Stomach (tissue), 8 donors: ENCODE measurements at regions not wholly inside any gene's neighbourhood (a gene's known extent, or its start where the extent isn't known, plus 50 kb on each side); places are given as distances from the start of the nearest gene placed in this dataset.

ENCODE experiments used
- DNase-seq, 2 donors: peaks; one replicate each; pipeline versions ENCODE4 v3.0.0 to v3.0.0-alpha.2; 2013 to 2019
- H3K27ac ChIP-seq, 5 donors: fragments of 200-600 bp in 4 of 5; sonication (generic) in 4 of 5; one replicate each; pipeline ENCODE4 v1.5.1; 2013 to 2019; ENCODE audit warnings: mild to moderate bottlenecking in 1 of 5, moderate library complexity in 1 of 5
- H3K27me3 ChIP-seq, 3 donors: fragments of 200-600 bp; sonication (generic); one replicate each; pipeline ENCODE4 v1.5.1; 2017 to 2019; ENCODE audit warnings: mixed run types in 1 of 3
- H3K36me3 ChIP-seq, 4 donors: fragments of 200-600 bp; sonication (generic); 1 replicate in 3 of 4; 2 replicates in 1 of 4; pipeline ENCODE4 v1.5.1; 2016 to 2019
- H3K4me1 ChIP-seq, 4 donors: fragments of 200-600 bp; sonication (generic); one replicate each; pipeline ENCODE4 v1.5.1; 2016 to 2019
- H3K4me3 ChIP-seq, 4 donors: fragments of 200-600 bp; sonication (generic) in 3 of 4; one replicate each; pipeline ENCODE4 v1.5.1; 2016 to 2019; ENCODE audit warnings: mild to moderate bottlenecking in 1 of 4
- H3K9me3 ChIP-seq, 4 donors: fragments of 200-600 bp; sonication (generic); one replicate each; pipeline ENCODE4 v1.5.1; 2016 to 2019
- EP300 ChIP-seq: sonication (generic); formaldehyde crosslinking; IDR thresholded peaks from one replicate; pipeline ENCODE4 v1.6.1; 2017; ENCODE audit warnings: antibody characterized with exemption
- POLR2A ChIP-seq, 4 donors: fragments of 450-650 bp; IDR thresholded peaks; one replicate each; pipeline ENCODE4 v1.6.1; 2016; ENCODE audit warnings: antibody characterized with exemption in 4 of 4, control low read depth in 2 of 4, mild to moderate bottlenecking in 1 of 4, moderate library complexity in 1 of 4
- POLR2AphosphoS5 ChIP-seq, 3 donors: sonication (generic); formaldehyde crosslinking; IDR thresholded peaks; one replicate each; pipeline ENCODE4 v1.6.1; 2016; ENCODE audit warnings: antibody characterized with exemption in 3 of 3
- WGBS, 5 donors: extraction: QIAGEN DNeasy Blood & Tissue Kit in 3 of 5; methylation state at CpG; one replicate each; pipeline versions ENCODE4 v1.1.5 to v1.1.7; 2013 to 2018; 5-methylcytosine and 5-hydroxymethylcytosine counted together
- intact Hi-C: fragments of 100-400 bp; cut with DNase I; formaldehyde crosslinking; loops from one replicate; pipeline ENCODE4 v1.15.1; 2023; ENCODE audit warnings: low total_unique reads
- TF ChIP-seq, protein P1 (sequence below), 7 experiments: fragments of 450-650 bp in 4 of 7; fragments of 200-600 bp in 3 of 7; sonication (generic) in 3 of 7; IDR thresholded peaks; one replicate each; pipeline ENCODE4 v1.5.1; 2016 to 2019; ENCODE audit warnings: antibody characterized with exemption in 7 of 7, control low read depth in 2 of 7, mild to moderate bottlenecking in 1 of 7
- donor health status: healthy with polysubstance abuse.
- donor health status: Bipolar disorder and iron deficiency.
- donor health status: healthy.

DNA sequence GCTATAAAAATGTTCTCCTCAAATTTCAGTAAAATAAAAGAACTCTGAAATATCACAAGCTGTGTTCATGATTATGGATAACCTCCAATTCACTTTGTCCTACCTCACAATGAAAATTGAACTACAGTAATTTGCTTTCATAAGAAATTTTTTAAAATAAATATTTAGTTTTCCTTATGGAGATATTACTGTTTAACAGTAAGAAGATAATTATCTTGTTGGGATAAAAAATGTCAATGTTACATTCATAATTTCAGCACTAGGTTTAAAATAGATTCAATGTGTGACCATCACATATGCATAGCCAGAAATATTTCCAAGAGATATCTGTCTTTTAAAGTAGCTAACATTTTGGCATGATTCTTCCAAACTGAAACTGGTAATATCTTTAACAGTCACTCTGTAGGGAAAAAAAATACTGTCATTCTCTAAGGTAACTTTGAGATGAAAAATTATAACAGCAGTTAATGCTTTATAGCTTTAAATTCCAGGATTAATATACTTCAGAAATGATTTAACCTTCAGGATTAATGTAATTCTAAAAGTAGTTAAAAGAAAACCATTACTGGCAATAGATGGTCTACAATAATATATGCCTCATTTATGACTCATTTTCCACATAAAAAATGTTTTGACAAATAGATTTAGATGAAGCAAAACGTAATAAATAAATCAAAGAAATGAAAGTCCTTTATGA lies 91.3 kb downstream of the SPRY2 start:
- no peak overlapping the region for H3K4me3 ChIP-seq
- no peaks in the 10 kb centered on the region for H3K4me1 ChIP-seq
- TF ChIP-seq EP300 (no peak), POLR2AphosphoS5 (IDR thresholded peaks at IDR 0.05) (no peak), POLR2A (IDR thresholded peaks at IDR 0.05) (no peak)
- TF ChIP-seq, protein P1, sequence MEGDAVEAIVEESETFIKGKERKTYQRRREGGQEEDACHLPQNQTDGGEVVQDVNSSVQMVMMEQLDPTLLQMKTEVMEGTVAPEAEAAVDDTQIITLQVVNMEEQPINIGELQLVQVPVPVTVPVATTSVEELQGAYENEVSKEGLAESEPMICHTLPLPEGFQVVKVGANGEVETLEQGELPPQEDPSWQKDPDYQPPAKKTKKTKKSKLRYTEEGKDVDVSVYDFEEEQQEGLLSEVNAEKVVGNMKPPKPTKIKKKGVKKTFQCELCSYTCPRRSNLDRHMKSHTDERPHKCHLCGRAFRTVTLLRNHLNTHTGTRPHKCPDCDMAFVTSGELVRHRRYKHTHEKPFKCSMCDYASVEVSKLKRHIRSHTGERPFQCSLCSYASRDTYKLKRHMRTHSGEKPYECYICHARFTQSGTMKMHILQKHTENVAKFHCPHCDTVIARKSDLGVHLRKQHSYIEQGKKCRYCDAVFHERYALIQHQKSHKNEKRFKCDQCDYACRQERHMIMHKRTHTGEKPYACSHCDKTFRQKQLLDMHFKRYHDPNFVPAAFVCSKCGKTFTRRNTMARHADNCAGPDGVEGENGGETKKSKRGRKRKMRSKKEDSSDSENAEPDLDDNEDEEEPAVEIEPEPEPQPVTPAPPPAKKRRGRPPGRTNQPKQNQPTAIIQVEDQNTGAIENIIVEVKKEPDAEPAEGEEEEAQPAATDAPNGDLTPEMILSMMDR (IDR thresholded peaks at IDR 0.05), result no peak
- no peaks in the 10 kb centered on the region for H3K27me3 ChIP-seq
- no peak for DNase-seq
- no peak overlapping the region for H3K27ac ChIP-seq
- H3K36me3 ChIP-seq, result no peaks in the 10 kb centered on the region
- WGBS, 5 donors, result 45 to 78% (median 58%) methylated on average over 1 of the region's 1 CpG
- H3K9me3 ChIP-seq, result no peaks in the 10 kb centered on the region
- intact Hi-C loops, result no loop called here

DNA sequence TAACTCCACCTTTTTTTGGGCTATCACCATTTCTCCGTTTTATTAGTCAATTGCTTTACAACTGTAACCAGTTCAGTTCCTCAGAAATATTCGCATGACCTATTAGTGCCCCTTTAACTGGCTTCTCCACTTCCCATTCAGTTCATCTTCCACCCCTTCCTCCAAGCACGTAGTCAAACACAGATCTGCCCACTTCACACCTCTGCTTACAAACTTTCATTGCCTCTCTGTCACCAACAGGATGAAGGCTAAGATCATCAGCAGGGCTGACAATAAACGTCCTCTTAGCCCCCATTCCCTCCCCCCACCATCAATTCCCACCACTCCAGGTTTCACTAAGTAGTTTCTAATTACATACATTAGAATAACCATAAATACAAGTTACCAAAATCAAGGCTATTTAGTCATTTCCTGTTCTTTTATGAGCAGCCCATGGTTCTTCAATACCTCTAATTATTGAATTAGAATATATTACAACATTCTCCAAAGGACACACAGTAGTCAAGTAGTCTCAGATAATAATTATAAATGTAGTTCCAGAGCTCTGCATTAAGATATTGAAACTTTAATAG lies 95.7 kb downstream of the SPRY2 start:
- Histone ChIP-seq H3K27me3 (no peaks in the 10 kb centered on the region), H3K4me3 (no peak overlapping the region), H3K4me1 (no peaks in the 10 kb centered on the region), H3K36me3 (no peaks in the 10 kb centered on the region), H3K27ac (no peak overlapping the region), H3K9me3 (no peaks in the 10 kb centered on the region)
- WGBS, 5 donors, result 62 to 65% (median 64%) methylated on average over 4 of the region's 4 CpGs
- no peak for DNase-seq
- intact Hi-C loops, result no loop called here
- TF ChIP-seq POLR2A (IDR thresholded peaks at IDR 0.05), result no peak
- TF ChIP-seq POLR2AphosphoS5 (IDR thresholded peaks at IDR 0.05), result no peak
- TF ChIP-seq, protein P1 (IDR thresholded peaks at IDR 0.05), result no peak

DNA sequence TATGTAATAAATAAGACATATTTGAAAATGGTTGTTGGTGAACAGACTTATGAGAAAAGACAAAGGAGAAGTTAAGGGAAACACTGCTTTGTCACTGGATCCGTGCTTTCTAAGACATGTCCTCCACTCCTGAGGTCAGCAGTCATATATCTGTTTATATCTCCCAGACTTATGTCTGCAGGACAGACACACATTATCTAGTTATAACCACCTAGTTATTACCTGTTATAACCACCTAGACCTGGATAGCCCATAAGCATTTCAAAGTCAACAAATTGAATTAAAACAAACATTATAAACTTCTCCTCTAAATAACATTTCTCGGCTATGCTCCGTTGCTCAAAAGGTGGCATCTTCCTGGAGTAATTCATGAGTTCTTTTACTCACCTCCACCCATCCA lies 96.4 kb downstream of the SPRY2 start:
- H3K4me3 ChIP-seq, result no peak overlapping the region
- no peaks in the 10 kb centered on the region for H3K4me1 ChIP-seq
- intact Hi-C loops, result no loop called here
- no peaks in the 10 kb centered on the region for H3K9me3 ChIP-seq
- DNase-seq, result no peak
- H3K36me3 ChIP-seq, result no peaks in the 10 kb centered on the region
- H3K27me3 ChIP-seq, result no peaks in the 10 kb centered on the region
- 79 to 91% (median 89%) methylated on average over 3 of the region's 3 CpGs for WGBS, 5 donors
- TF ChIP-seq POLR2A (IDR thresholded peaks at IDR 0.05), result no peak
- TF ChIP-seq, protein P1 (IDR thresholded peaks at IDR 0.05), result no peak
- no peak for TF ChIP-seq POLR2AphosphoS5 (IDR thresholded peaks at IDR 0.05)
- TF ChIP-seq EP300, result no peak
- no peak overlapping the region for H3K27ac ChIP-seq

DNA sequence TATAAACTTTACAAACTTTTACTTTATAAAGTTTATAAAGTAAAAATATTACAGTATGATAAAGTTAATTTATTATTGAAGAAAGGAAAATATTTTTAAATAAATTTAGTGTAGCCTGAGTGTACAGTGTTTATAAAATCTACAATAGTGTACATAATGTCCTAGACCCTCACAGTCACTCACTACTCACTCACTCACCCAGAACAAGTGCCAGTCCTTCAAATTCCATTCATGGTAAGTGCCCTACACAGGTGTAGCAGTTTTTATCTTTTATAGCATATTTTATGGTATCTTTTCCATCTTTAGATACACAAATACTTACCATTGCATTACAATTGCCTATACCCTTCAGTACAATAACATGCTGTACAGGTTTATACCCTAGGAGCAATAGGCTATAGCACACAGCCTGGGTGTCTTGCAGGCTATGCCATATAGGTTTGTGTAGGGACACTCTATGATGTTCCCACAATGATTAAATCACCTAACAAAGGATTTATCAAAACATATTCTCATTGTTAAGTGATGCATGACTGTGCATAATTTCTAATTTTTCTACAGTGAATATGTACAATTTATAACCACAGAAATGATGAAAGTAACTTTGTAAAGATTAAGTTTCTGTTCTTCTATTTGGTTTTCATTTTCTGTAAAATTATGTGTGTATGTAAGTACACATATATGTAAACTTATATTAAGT lies 98.0 kb downstream of the SPRY2 start:
- intact Hi-C loops, result no loop called here
- Histone ChIP-seq H3K9me3 (no peaks in the 10 kb centered on the region), H3K4me3 (no peak overlapping the region), H3K4me1 (no peaks in the 10 kb centered on the region), H3K27ac (no peak overlapping the region), H3K27me3 (no peaks in the 10 kb centered on the region), H3K36me3 (no peaks in the 10 kb centered on the region)
- TF ChIP-seq POLR2A (IDR thresholded peaks at IDR 0.05) (no peak), EP300 (no peak), POLR2AphosphoS5 (IDR thresholded peaks at IDR 0.05) (no peak)
- TF ChIP-seq, protein P1 (IDR thresholded peaks at IDR 0.05), result no peak
- no peak for DNase-seq
